Gastrocnemius medialis (tissue), 4 donors: ENCODE measurements at regions not wholly inside any gene's neighbourhood (a gene's known extent, or its start where the extent isn't known, plus 50 kb on each side); places are given as distances from the start of the nearest gene placed in this dataset.

Source experiments
- ATAC-seq, 2 donors: fragments of 150-250 bp; one replicate each; pipeline ENCODE4 v1.9.1; 2016
- DNase-seq, 2 donors: peaks; one replicate each; pipeline ENCODE4 v3.0.0-alpha.2; 2019
- H3K27ac ChIP-seq, 4 donors: fragments of 200-600 bp; sonication (generic); 1 replicate in 1 of 4; 2 replicates in 3 of 4; pipeline ENCODE4 v1.5.1; 2016 to 2018; ENCODE audit warnings: mild to moderate bottlenecking in 2 of 4, moderate library complexity in 1 of 4
- H3K27me3 ChIP-seq, 3 donors: fragments of 200-600 bp; sonication (generic) in 2 of 3; 1 replicate in 1 of 3; 2 replicates in 2 of 3; pipeline versions ENCODE4 v1.5.1 to v1.6.0; 2016 to 2019; ENCODE audit warnings: mild to moderate bottlenecking in 1 of 3, moderate library complexity in 1 of 3
- H3K36me3 ChIP-seq, 2 donors: fragments of 200-600 bp; sonication (generic) in 1 of 2; one replicate each; pipeline ENCODE4 v1.5.1; 2017 to 2018
- H3K4me1 ChIP-seq, 2 donors: fragments of 200-600 bp; sonication (generic) in 1 of 2; one replicate each; pipeline ENCODE4 v1.5.1; 2016 to 2017; ENCODE audit warnings: mild to moderate bottlenecking in 2 of 2
- H3K4me3 ChIP-seq, 4 donors: fragments of 200-600 bp; sonication (generic) in 3 of 4; 1 replicate in 1 of 4; 2 replicates in 3 of 4; pipeline ENCODE4 v1.5.1; 2016 to 2019; ENCODE audit warnings: mild to moderate bottlenecking in 2 of 4
- H3K9me3 ChIP-seq, 3 donors: fragments of 200-600 bp; sonication (generic) in 2 of 3; 1 replicate in 1 of 3; 2 replicates in 2 of 3; pipeline ENCODE4 v1.5.1; 2016 to 2019
- CTCF ChIP-seq, 5 experiments: fragments of 450-650 bp in 3 of 5; fragments of 200-600 bp in 2 of 5; sonication (generic) in 2 of 5; IDR thresholded peaks in 4 of 5; conservative IDR thresholded peaks in 1 of 5; 1 replicate in 4 of 5; 2 replicates in 1 of 5; pipeline ENCODE4 v1.5.1; 2016 to 2019; ENCODE audit warnings: antibody characterized with exemption in 5 of 5, mild to moderate bottlenecking in 3 of 5, moderate library complexity in 3 of 5
- POLR2A ChIP-seq, 2 donors: fragments of 450-650 bp; IDR thresholded peaks; one replicate each; pipeline ENCODE4 v1.6.1; 2017; ENCODE audit warnings: antibody characterized with exemption in 2 of 2, mild to moderate bottlenecking in 2 of 2, moderate library complexity in 2 of 2
- in situ Hi-C, 4 donors: fragments of 200-750 bp; cut with MboI; loops; one replicate each; pipeline versions ENCODE4 v1.15.0 to v1.8.0; 2017; ENCODE audit warnings: low sequenced_read_pairs in 4 of 4
- intact Hi-C: fragments of 100-400 bp; cut with DNase I; formaldehyde crosslinking; loops from one replicate; pipeline ENCODE4 v1.15.1; 2023; ENCODE audit warnings: low total_unique reads

GRCh38 chr9:21689854-21690253 lies 112.6 kb upstream of the MTAP start:
- Histone ChIP-seq H3K36me3 (no peaks in the 10 kb centered on the region), H3K9me3 (no peaks in the 10 kb centered on the region), H3K27ac (no peak overlapping the region), H3K27me3 (no peaks in the 10 kb centered on the region), H3K4me3 (no peak overlapping the region), H3K4me1 (no peaks in the 10 kb centered on the region)
- TF ChIP-seq CTCF (IDR thresholded peaks at IDR 0.05 in 4 of 5, conservative IDR thresholded peaks at IDR 0.05 in 1 of 5): no peak
- TF ChIP-seq POLR2A (IDR thresholded peaks at IDR 0.05): no peak
- in situ Hi-C loops: no loop called here
- intact Hi-C loops: no loop called here
- ATAC-seq (no peak), DNase-seq (no peak)

GRCh38 chr9:21690561-21690960 lies 111.9 kb upstream of the MTAP start:
- DNase-seq (no peak), ATAC-seq (no peak)
- intact Hi-C loops: no loop called here
- Histone ChIP-seq H3K4me1 (no peaks in the 10 kb centered on the region), H3K27me3 (no peaks in the 10 kb centered on the region), H3K4me3 (no peak overlapping the region), H3K36me3 (no peaks in the 10 kb centered on the region), H3K27ac (no peak overlapping the region), H3K9me3 (no peaks in the 10 kb centered on the region)
- TF ChIP-seq POLR2A (IDR thresholded peaks at IDR 0.05): no peak
- TF ChIP-seq CTCF (IDR thresholded peaks at IDR 0.05 in 4 of 5, conservative IDR thresholded peaks at IDR 0.05 in 1 of 5): no peak
- in situ Hi-C loops: no loop called here

- no peaks in the 10 kb centered on the region for H3K4me1 ChIP-seq
- ATAC-seq (no peak), DNase-seq (no peak)
- no peak overlapping the region for H3K4me3 ChIP-seq
- in situ Hi-C loops (no loop called here), intact Hi-C loops (no loop called here)
- no peaks in the 10 kb centered on the region for H3K36me3 ChIP-seq
- TF ChIP-seq CTCF (IDR thresholded peaks at IDR 0.05 in 4 of 5, conservative IDR thresholded peaks at IDR 0.05 in 1 of 5) (no peak), POLR2A (IDR thresholded peaks at IDR 0.05) (no peak)
- H3K27me3 ChIP-seq: no peaks in the 10 kb centered on the region
- no peaks in the 10 kb centered on the region for H3K9me3 ChIP-seq
- H3K27ac ChIP-seq: no peak overlapping the region
These were observed 110.0 kb upstream of the MTAP start for GRCh38 chr9:21692390-21692789.

- Histone ChIP-seq H3K4me3 (no peak overlapping the region), H3K9me3 (no peaks in the 10 kb centered on the region), H3K27me3 (no peaks in the 10 kb centered on the region), H3K27ac (no peak overlapping the region), H3K4me1 (no peaks in the 10 kb centered on the region), H3K36me3 (no peaks in the 10 kb centered on the region)
- in situ Hi-C loops (no loop called here), intact Hi-C loops (no loop called here)
- no peak for ATAC-seq
- DNase-seq: no peak
- TF ChIP-seq POLR2A (IDR thresholded peaks at IDR 0.05) (no peak), CTCF (IDR thresholded peaks at IDR 0.05 in 4 of 5, conservative IDR thresholded peaks at IDR 0.05 in 1 of 5) (no peak)
These were observed 108.0 kb upstream of the MTAP start for GRCh38 chr9:21694424-21694823.

- H3K4me1 ChIP-seq: no peaks in the 10 kb centered on the region
- no peaks in the 10 kb centered on the region for H3K9me3 ChIP-seq
- H3K4me3 ChIP-seq: no peak overlapping the region
- ATAC-seq (no peak), DNase-seq (no peak)
- in situ Hi-C loops (no loop called here), intact Hi-C loops (no loop called here)
- no peaks in the 10 kb centered on the region for H3K36me3 ChIP-seq
- H3K27me3 ChIP-seq: no peaks in the 10 kb centered on the region
- H3K27ac ChIP-seq: no peak overlapping the region
- no peak for TF ChIP-seq POLR2A (IDR thresholded peaks at IDR 0.05)
- no peak for TF ChIP-seq CTCF (IDR thresholded peaks at IDR 0.05 in 4 of 5, conservative IDR thresholded peaks at IDR 0.05 in 1 of 5)
These were observed 107.0 kb upstream of the MTAP start for GRCh38 chr9:21695443-21695842.
